NCI-H510A (cell line): ENCODE measurements at regions not wholly inside any gene's neighbourhood (a gene's known extent, or its start where the extent isn't known, plus 50 kb on each side); places are given as distances from the start of the nearest gene placed in this dataset.

Experiments used
- DNase-seq: peaks from one replicate; lab custom pipeline; 2025; lab: John Stamatoyannopoulos, UW

GRCh38 chr12:107225635-107226034, 132.3 kb upstream of the CRY1 start:
- DNase-seq: no peak

GRCh38 chr12:107226126-107226525, 132.8 kb upstream of the CRY1 start:
- DNase-seq: no peak

GRCh38 chr12:107228076-107228475, 134.7 kb upstream of the CRY1 start:
- DNase-seq: no peak

- DNase-seq: no peak
Observed at GRCh38 chr12:107229827-107230226, 136.5 kb upstream of the CRY1 start.

DNA sequence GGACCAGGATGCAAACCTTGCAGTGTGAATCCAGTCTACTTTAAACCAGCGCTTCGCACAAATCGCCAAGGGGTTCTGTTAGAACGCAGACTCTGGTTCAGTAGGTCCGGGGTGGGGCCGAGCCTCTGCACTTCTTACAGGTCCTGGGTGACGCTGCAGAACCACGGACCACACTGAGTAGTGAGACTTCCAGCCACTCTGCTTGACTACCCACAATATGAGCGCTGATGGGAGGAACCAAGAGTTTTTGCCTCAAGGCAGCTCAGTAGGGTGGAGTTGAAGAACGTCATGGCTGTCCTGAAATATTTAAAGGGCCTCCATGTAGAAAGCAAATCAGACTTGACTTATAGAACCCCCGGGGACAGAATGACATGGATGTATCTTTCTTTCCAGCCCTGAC, 138.0 kb upstream of the CRY1 start:
- DNase-seq: no peak

- no peak for DNase-seq
Observed at GRCh38 chr12:107233551-107233950, 140.2 kb upstream of the CRY1 start.

DNA sequence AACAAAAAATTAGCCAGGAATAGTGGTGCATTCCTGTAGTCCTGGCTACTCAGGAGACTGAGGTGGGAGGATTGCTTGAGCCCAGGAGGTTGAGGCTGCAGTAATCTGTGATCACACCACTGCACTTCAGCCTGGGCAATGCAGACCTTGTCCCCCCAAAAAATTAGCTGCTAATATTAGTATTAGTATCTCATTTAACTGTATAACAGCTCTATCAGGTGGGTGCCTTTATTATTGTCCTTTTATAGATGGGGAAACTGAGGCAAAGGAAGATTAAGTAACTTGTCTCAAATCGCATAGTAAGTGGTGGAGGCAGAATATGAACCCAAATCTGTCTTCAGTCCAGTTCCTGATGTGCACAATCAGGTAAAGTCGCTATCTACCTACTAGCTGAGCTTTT, 142.3 kb upstream of the CRY1 start:
- DNase-seq: no peak

GRCh38 chr12:107236824-107237511, 143.6 kb upstream of the CRY1 start:
- no peak for DNase-seq

DNA sequence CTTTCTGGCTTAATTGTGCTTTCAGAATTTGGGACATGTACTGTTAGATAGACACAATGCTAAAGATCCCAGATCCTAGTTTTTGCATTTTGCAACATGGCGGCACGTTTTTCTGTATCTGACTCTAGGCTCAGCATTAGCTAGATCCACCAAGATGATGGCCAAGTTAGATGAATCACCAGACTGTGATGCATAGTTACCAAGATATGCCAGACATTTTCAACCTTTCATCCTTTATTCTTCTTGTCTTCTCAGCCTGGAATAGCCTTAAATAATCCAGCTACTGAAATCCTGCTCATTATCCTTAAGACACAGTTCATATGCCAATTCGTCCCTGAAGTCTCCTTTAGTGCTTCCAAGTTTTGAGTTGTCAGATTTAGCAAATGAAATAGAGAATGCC, 144.9 kb upstream of the CRY1 start:
- no peak for DNase-seq

DNA sequence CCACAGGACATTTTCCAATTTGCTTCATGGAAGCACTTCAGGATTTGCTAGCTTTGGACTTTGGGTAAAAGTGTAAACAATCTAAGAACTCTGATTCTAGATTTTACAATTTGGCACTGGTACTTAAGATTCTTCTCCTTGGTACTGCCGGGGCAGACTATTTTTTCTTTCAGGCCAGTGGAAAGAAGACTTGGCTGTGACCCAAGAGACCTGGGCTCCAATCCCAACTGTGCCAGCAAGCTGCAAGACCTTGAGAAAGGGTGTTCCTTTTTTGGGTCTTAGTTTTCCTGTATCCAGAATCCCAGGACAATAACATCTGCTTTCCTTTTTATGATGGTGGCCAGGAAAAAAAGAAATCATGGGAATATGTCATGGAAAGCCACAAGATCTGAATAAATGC, 148.1 kb upstream of the CRY1 start:
- DNase-seq: no peak

DNA sequence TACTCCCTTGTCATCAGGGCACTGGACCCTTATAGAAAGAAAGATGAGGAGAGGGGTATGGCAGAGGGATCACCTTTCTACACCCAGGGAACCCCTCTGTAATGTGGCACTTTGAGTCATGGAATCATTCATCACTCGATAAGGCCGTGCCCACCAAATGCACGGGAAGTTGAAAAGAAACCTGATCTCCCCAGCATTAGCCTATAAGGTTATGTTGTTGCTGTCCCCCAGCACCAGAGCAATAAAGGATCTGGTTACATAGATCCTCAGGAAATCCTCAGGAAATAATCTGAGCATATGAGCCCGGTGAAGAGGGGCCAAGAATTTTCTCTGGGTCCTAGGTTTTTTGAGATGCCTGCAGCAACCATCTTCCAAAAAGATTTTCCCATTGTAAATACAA, 148.8 kb upstream of the CRY1 start:
- DNase-seq: no peak

DNA sequence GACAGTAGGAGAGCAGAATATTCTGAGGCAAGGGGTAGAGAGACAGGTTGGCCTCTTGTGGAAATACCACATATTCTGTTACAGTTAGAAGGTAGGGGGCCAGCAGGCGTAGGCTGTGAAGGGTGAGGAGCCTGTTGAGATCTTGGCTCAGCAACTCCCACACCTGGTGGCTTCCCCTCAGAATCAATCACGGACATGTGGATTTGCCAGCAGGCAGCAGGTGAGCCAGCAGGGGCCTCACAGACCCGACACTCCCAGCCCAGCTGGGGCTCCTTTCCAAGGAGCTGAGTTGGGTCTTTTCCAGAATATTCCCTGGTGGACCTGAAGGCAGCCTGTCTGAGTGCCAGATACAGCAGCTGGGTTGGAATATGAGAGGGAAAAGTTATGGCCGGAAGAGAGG, 150.0 kb upstream of the CRY1 start:
- DNase-seq: no peak

DNA sequence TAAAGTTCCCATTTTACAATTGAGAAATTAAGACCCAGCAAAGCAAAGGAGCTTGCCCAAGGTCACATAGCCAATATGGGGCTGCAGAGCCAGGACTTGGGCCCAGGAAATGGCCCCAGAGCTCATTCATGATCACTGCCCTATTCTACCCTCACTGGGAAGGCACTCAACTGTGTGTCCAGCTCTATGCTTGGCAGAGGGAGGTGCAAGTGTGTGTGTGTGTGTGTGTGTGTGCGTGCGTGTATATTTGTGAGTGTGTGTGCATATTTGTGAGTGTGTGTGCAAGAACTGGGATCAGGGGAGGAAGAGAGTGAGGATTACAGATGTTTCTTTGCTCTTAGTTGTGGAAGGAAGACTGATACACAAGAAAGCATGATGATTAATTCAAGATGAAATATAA, 151.2 kb upstream of the CRY1 start:
- DNase-seq: no peak

GRCh38 chr12:107247650-107248049, 154.3 kb upstream of the CRY1 start:
- no peak for DNase-seq

DNA sequence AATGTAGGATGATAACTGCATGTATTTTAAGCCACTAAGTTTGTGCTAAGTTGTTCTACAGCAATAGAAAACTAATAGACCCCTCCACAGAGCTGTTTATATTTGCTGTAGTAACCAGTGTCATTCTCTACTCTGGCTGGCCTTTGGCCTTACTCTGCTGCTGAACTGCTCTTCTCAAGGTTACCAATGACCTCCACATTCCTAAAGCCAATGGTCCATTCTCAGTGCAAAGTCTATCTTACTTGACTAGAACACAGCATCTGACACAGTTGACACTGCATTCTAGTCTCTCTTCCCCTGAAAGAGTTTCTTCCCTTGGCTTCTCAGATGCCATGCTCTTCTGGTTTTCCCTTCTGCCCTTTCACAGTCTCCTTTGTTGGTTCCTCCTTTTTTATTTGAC, 154.8 kb upstream of the CRY1 start:
- no peak for DNase-seq

DNA sequence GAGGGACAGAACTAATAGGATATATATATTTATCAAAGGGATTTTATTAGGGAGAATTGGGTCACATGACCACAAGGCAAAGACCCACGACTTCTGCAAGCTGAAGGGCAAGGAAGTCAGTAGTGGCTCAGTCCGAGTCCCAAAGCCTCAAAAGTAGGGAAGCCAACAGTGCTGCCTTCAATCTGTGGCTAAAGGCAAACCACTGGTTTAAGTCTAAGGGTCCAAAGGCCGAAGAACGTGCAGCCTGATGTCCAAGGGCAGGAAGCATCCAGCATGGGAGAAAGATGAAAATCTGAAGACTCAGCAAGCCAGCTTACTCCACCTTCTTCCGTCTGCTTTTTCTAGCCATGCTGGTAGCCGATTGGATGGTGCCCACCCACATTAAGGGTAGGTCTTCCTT, 157.9 kb upstream of the CRY1 start:
- DNase-seq: no peak

DNA sequence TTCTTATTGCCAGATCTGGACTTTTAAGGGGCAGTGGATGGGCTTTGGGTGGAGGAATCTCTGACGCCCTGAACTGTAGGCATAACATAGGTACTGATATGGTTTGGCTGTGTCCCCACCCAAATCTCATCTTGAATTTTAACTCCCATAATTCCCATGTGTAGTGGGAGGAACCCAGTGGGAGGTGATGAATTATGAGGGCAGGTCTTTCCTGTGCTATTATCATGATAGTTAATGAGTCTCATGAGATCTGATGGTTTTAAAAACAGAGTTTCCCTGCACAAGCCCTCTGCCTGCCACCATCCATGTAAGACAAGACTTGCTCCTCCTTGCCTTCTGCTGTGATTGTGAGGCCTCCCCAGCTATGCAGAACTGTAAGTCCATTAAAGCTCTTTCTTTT, 160.0 kb upstream of the CRY1 start:
- no peak for DNase-seq

DNA sequence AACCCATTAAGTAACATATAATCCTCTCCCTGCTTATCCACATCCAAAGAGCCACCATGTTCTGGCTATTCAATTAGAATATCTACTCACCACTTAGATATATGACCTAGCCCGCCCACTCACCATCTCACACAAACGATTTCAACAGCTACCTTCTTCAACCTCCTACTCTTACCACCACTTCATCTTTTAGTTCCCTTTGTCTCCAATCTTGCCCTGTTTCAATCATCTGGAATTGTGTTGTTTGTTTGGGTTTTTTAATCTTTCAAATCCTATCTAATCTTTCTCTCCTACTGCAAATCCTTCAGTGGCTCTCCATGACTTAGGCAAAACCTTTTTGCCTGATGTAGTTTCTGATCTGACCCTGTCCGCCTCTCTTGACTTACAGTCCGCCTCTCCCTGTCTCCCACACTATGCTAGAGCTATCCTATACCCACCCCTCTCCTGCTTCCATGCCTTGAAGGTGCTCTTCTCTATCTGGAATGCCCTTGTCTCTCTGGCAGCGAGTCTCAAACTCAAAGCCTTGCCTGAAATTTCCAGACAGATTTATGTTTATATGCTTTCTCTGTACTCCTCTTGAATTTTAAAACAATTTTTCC, 161.0 kb upstream of the CRY1 start:
- DNase-seq: no peak

DNA sequence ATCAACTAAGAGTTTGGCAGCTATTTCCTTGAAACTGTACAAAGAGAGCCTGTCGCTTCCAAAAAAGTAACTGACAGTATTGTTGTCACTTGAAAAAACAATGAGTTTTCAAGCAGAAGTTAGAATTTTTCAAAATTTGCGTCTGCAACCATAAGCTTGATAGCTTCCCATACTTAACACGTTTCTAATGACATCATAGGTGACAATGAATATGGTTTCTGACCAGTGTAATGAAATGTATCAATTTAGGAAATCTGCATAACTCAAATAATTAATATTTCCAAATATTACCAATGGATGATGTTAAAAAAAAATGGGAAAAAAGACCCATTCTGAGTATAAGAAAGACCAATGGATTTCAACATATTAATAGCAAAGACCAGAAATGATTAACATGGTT, 165.4 kb upstream of the CRY1 start:
- DNase-seq: no peak

GRCh38 chr12:107263980-107264379, 170.6 kb upstream of the CRY1 start:
- DNase-seq: no peak

DNA sequence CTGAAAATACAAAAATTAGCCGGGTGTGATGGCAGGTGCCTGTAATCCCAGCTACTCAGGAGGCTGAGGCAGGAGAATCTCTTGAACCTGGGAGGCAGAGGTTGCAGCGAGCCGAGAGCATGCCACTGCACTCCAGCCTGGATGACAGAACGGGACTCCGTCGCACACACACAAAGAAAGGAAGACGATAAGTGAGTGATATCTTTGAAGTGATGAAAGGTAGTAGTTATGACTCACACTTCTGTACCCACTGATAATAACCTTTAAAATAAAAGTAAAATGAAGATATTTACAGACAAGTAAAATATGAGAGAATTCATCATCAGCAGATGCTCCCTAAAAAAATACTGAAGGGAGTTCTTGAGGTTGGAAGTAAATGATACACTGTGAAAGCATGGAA, 171.3 kb upstream of the CRY1 start:
- no peak for DNase-seq

GRCh38 chr12:107267604-107268003, 174.3 kb upstream of the CRY1 start:
- no peak for DNase-seq

- no peak for DNase-seq
Observed at GRCh38 chr12:107271523-107271922, 178.2 kb upstream of the CRY1 start.

DNA sequence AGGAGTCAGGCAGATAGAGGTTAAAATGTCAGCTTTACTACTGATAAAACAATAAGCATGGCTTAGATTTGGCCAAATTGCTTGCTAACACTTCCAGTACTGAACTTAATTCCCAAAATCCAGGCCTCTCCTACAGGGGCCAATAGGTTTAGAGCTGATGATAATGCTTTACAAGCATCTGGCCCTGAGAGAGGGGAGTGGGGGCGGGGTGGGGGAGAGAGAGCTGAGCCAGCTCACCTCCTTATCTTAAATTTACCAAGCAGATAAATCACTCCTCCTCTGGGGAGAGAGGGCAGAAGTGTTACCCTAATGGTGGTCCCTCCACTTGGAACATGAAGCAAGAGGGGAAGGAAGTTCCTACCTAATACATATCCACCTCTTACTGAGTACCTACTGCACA, 182.2 kb upstream of the CRY1 start:
- DNase-seq: no peak
